SK-N-SH (cell line): ENCODE measurements at regions not wholly inside any gene's neighbourhood (a gene's known extent, or its start where the extent isn't known, plus 50 kb on each side); places are given as distances from the start of the nearest gene placed in this dataset.

Experiments used
- EP300 ChIP-seq, 2 experiments: IDR thresholded peaks; 2 replicates each; pipeline versions ENCODE4 v1.4.0 to v1.6.1; 2012; ENCODE audit warnings: borderline replicate concordance in 1 of 2, low read depth in 1 of 2, low read length in 1 of 2
- FOSL2 ChIP-seq: IDR thresholded peaks from 2 replicates; pipeline ENCODE4 v1.4.0; 2012; ENCODE audit warnings: low read depth, mild to moderate bottlenecking, moderate library complexity, borderline replicate concordance
- RFX5 ChIP-seq: IDR thresholded peaks from 2 replicates; pipeline ENCODE4 v1.6.1; 2012; ENCODE audit warnings: mild to moderate bottlenecking, improper control_type of control experiment, low read length
- SIN3A ChIP-seq: IDR thresholded peaks from 2 replicates; pipeline ENCODE4 v1.6.1; 2012; ENCODE audit warnings: low read depth, mild to moderate bottlenecking, low read length, moderate library complexity, borderline replicate concordance
- TF ChIP-seq, protein P1 (sequence below): fragments of 200-600 bp; sonication (generic); IDR thresholded peaks from 2 replicates; pipeline ENCODE4 v1.6.1; 2017; ENCODE audit warnings: antibody characterized with exemption, mild to moderate bottlenecking, moderate library complexity
- TF ChIP-seq, protein P2 (sequence below): IDR thresholded peaks from 2 replicates; pipeline ENCODE4 v1.4.0; 2012; ENCODE audit warnings: low read depth
- TF ChIP-seq, protein P3 (sequence below): IDR thresholded peaks from 2 replicates; pipeline ENCODE4; 2012
- TF ChIP-seq, protein P4 (sequence below): fragments of 150-350 bp; IDR thresholded peaks from 2 replicates; pipeline ENCODE4 v1.6.1; 2017; ENCODE audit warnings: antibody characterized with exemption, low read length, low read depth, borderline replicate concordance

DNA sequence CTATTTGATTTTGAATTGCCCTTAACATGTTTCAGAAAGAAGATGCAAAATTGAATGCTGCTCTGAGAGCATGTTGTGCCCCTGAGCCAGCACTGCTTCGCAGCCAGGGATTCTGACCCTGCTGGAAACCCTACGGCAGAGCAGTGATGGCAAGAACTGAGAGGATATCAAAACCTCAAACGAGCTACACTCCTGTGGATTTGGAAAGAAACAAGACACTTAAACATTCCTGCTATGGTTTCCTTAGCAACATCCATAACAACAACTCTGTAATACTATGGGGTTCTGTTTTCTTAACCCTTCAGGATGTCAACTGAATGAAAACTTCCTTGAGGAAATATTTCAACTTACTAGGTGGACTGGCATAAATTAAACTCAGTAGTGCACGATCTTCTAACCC is 649.1 kb downstream of the NYAP2 start:
- TF ChIP-seq, protein P1, sequence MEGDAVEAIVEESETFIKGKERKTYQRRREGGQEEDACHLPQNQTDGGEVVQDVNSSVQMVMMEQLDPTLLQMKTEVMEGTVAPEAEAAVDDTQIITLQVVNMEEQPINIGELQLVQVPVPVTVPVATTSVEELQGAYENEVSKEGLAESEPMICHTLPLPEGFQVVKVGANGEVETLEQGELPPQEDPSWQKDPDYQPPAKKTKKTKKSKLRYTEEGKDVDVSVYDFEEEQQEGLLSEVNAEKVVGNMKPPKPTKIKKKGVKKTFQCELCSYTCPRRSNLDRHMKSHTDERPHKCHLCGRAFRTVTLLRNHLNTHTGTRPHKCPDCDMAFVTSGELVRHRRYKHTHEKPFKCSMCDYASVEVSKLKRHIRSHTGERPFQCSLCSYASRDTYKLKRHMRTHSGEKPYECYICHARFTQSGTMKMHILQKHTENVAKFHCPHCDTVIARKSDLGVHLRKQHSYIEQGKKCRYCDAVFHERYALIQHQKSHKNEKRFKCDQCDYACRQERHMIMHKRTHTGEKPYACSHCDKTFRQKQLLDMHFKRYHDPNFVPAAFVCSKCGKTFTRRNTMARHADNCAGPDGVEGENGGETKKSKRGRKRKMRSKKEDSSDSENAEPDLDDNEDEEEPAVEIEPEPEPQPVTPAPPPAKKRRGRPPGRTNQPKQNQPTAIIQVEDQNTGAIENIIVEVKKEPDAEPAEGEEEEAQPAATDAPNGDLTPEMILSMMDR, result no peak
- TF ChIP-seq, protein P2, sequence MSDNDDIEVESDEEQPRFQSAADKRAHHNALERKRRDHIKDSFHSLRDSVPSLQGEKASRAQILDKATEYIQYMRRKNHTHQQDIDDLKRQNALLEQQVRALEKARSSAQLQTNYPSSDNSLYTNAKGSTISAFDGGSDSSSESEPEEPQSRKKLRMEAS, result no peak
- TF ChIP-seq SIN3A (no peak), RFX5 (no peak), FOSL2 (no peak), EP300 (IDR thresholded peaks at IDR 0.05; ENCODE audit: borderline replicate concordance in 1 of 2, low read depth in 1 of 2, low read length in 1 of 2) (no peak)
- TF ChIP-seq, protein P3, sequence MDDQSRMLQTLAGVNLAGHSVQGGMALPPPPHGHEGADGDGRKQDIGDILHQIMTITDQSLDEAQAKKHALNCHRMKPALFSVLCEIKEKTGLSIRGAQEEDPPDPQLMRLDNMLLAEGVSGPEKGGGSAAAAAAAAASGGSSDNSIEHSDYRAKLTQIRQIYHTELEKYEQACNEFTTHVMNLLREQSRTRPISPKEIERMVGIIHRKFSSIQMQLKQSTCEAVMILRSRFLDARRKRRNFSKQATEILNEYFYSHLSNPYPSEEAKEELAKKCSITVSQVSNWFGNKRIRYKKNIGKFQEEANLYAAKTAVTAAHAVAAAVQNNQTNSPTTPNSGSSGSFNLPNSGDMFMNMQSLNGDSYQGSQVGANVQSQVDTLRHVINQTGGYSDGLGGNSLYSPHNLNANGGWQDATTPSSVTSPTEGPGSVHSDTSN, result peak; percentile 37; the same call in 1 of the 2 replicates
- TF ChIP-seq, protein P4, sequence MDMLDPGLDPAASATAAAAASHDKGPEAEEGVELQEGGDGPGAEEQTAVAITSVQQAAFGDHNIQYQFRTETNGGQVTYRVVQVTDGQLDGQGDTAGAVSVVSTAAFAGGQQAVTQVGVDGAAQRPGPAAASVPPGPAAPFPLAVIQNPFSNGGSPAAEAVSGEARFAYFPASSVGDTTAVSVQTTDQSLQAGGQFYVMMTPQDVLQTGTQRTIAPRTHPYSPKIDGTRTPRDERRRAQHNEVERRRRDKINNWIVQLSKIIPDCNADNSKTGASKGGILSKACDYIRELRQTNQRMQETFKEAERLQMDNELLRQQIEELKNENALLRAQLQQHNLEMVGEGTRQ, result no peak
